ENCODE measurements at regions not wholly inside any gene's neighbourhood (a gene's known extent, or its start where the extent isn't known, plus 50 kb on each side); places are given as distances from the start of the nearest gene placed in this dataset.

DNA sequence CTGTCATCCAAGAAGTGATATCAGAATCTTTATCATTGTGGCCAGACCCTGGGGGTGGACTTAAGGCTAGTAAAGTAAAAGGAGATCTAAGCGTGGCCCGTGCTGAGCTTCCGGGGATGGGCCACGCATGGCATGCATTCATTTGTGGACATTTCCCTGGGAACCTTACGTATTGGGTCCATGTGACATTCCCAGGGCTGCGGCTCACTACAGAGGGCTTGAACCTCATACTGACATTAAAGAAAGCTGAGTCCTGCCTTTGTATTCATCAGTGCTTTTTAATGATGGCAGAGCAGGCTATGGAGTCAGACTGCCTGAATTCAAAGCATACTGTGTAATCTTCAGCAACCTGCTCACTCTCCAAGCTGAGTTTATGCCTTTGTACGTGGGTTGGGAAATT lies 152.2 kb upstream of the AFDN start:
- TF ChIP-seq, protein P1, sequence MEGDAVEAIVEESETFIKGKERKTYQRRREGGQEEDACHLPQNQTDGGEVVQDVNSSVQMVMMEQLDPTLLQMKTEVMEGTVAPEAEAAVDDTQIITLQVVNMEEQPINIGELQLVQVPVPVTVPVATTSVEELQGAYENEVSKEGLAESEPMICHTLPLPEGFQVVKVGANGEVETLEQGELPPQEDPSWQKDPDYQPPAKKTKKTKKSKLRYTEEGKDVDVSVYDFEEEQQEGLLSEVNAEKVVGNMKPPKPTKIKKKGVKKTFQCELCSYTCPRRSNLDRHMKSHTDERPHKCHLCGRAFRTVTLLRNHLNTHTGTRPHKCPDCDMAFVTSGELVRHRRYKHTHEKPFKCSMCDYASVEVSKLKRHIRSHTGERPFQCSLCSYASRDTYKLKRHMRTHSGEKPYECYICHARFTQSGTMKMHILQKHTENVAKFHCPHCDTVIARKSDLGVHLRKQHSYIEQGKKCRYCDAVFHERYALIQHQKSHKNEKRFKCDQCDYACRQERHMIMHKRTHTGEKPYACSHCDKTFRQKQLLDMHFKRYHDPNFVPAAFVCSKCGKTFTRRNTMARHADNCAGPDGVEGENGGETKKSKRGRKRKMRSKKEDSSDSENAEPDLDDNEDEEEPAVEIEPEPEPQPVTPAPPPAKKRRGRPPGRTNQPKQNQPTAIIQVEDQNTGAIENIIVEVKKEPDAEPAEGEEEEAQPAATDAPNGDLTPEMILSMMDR (conservative IDR thresholded peaks at IDR 0.05) = no peak
- no peak for TF ChIP-seq ZFX (IDR thresholded peaks at IDR 0.05)
